HG03521 (cell line): ENCODE measurements at regions not wholly inside any gene's neighbourhood (a gene's known extent, or its start where the extent isn't known, plus 50 kb on each side); places are given as distances from the start of the nearest gene placed in this dataset.

ENCODE experiments used
- ATAC-seq: cut with Tn5 transposase; IDR thresholded peaks from one replicate; pipeline ENCODE4 v1.9.1; 2021; ENCODE audit warnings: mild to moderate bottlenecking, moderate library complexity; ENCODE audit not compliant: unreplicated experiment

DNA sequence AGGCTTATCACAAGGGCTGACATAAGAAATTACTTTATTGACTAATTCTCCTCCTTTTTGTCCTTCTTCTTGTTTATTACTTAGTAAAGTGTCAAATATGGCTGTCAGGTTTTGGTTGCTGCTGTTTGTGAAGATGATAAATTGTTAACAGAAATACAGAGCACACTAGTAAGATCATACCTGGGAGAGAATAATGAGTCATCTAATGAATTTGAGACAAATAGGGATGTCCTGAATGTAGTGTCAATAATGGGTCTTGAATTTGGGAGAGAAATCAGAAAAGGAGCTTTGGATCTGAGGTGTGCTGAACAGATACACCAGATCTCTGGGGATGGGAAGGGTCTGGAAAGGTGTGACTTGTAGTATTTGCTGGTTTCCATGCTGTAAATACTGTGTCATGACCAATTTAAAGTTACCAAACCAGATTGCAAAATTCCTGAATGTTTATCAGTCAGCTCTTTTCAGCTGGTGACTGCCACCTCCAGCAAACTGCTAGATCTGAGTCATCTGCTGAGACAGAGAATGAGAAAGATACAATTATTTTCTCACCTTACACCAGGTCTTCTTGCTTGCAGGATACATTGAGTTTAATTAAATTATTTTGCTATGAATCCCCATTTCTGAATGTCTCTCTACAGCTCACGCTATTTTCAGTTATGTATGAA, 76.7 kb upstream of the SATB1 start:
- ATAC-seq, result no peak

DNA sequence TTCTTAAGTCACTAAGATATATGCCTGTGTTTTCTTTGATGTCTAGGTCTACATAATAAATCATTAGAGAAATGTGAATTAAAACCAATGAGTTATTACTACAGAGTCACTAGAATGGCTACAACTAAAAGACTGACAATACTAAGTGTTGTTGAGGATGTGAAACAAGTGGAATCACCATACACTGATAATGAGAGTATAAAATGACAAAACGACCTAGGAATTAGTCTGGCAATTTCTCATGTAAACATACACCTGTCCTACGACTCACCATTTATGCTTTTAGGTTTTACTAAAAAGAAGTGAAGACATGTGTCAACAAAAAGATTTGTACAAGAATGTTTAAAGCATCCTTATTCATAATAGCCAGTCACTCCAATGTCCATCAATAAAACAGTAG, 75.2 kb upstream of the SATB1 start:
- ATAC-seq, result no peak

- no peak for ATAC-seq
These were observed 74.2 kb upstream of the SATB1 start for GRCh38 chr3:18499301-18499700.

DNA sequence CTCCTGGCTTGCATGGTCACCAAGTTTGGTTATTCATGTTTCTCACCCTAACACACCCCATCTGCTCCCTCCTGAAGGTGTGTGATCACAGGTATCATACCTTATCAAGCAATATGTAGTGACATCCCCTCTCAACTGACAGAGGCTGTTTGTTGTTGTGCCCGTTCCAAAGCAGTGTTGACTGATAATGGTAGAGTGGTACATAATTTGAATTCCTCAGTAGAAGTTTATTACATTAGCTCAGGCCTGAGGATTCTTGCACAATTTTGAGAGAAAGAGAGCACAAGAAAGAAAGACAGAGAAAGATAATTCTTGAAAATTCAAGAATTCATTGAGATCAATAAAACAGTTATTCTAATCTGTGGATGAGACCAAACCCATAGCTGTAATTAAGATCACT, 69.1 kb upstream of the SATB1 start:
- no peak for ATAC-seq

DNA sequence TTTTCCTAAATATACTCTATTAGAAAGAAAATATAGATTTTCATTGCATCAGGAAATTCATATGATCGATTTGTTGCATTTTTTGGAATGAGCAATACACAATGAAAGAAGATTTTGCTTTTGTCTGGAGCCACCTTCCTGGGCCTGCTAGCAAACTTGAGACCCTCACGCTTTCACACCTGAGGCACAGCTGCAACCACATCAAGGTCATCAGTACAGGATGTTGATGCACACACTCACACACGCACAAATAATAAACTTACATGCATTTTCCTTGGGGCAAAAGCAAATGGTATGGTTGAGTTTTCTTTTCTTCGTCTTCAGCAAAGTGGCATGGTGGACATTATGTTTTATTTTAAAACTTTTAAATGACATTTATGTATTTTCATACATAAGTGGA, 64.8 kb upstream of the SATB1 start:
- ATAC-seq, result no peak

DNA sequence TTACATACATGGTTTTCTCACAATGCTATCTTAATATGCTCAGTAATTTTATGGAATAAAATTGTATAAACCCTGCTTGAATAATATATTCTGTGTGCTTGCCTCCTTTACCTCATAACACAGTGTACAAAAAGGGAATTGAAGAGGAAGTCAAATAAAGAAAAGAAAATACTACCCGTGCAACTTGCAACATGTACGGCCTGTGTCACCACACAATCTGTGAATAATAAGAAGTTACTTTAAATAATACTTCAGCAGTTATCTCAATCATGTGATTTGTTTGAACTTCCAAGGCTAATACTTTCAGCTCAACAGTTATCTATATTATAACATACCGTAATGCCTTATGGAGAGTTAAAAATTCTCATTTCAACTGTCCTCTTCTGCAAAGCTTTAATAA, 58.1 kb upstream of the SATB1 start:
- no peak for ATAC-seq

DNA sequence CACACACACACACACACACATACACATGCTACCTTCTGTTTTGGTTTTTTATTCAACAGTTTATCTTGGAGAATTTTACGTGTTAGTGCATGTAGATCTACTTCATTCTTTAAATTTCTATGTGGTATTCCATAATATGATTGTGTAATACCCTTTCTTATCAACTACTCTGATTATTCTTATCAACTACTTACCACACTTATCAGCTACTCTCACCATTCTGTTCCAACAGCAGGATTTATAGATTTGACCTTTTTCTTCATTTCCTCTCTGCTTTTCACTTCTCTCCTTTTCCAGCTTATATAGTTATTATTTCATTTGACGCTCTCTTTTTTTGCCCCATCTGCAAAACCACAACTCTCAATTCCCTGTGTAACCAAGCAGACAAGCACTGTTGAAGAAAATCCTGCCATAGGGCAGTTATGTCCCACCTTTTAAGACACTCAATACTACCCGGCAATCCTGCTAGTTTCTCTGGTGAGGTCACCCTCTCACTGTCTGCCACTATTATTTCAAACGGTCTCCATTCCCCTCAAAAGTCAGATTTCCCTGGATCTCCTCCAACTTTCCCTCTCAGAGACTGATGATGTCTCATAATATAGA, 56.9 kb upstream of the SATB1 start:
- ATAC-seq, result no peak

GRCh38 chr3:18477620-18478019, 52.5 kb upstream of the SATB1 start:
- ATAC-seq, result no peak
